B cell (primary cell): ENCODE measurements at regions not wholly inside any gene's neighbourhood (a gene's known extent, or its start where the extent isn't known, plus 50 kb on each side); places are given as distances from the start of the nearest gene placed in this dataset.

ENCODE experiments used
- ATAC-seq: fragments of 200-7000 bp; cut with Tn5 transposase; one replicate; pipeline ENCODE4 v1.10.0; 2021; ENCODE audit warnings: low read depth, mild to moderate bottlenecking, moderate number of reproducible peaks, moderate library complexity
- CTCF ChIA-PET: fragments of 350-600 bp; sonication (Branson Sonifier 250); formaldehyde crosslinking; loops from one replicate; lab custom pipeline; 2021; ENCODE audit warnings: antibody characterized with exemption, inconsistent platforms; lab: Charles Lee
- POLR2A ChIA-PET: fragments of 350-600 bp; sonication (Branson Sonifier 250); formaldehyde crosslinking; loops from one replicate; lab custom pipeline; 2021; ENCODE audit warnings: antibody characterized with exemption; lab: Charles Lee
- DNase-seq: peaks from one replicate; pipeline ENCODE4 v3.0.0; 2013
- H2AFZ ChIP-seq: 2 replicates; pipeline ENCODE4 v1.6.1; 2012; ENCODE audit warnings: mild to moderate bottlenecking, low read depth, low read length; ENCODE audit not compliant: insufficient read depth, poor library complexity, severe bottlenecking
- H3K27ac ChIP-seq, 2 donors: 1 replicate in 1 of 2; 2 replicates in 1 of 2; pipeline ENCODE4 v1.5.1; 2012 to 2013; ENCODE audit warnings: low read length in 2 of 2, mild to moderate bottlenecking in 2 of 2, moderate library complexity in 1 of 2
- H3K27me3 ChIP-seq, 4 experiments: fragments of 200-600 bp in 1 of 4; sonication (generic) in 1 of 4; replicated peaks in 1 of 4; 1 replicate in 2 of 4; 2 replicates in 2 of 4; pipeline versions ENCODE4 v1.6.1 to v1.7.0; 2013 to 2016; ENCODE audit warnings: low read length in 3 of 4, mild to moderate bottlenecking in 2 of 4, mixed read lengths in 1 of 4, moderate library complexity in 1 of 4; ENCODE audit not compliant: insufficient read depth in 4 of 4, control insufficient read depth in 3 of 4; ENCODE audit errors: control extremely low read depth in 1 of 4
- H3K36me3 ChIP-seq, 2 experiments: replicated peaks in 1 of 2; 1 replicate in 1 of 2; 2 replicates in 1 of 2; pipeline versions ENCODE4 v1.6.1 to v1.7.1; 2013; ENCODE audit warnings: low read length in 1 of 2; ENCODE audit not compliant: insufficient read depth in 2 of 2, control insufficient read depth in 1 of 2; ENCODE audit errors: control extremely low read depth in 1 of 2, extremely low read depth in 1 of 2
- H3K4me1 ChIP-seq, 2 donors: fragments of 200-600 bp in 1 of 2; sonication (generic) in 1 of 2; 1 replicate in 1 of 2; 2 replicates in 1 of 2; pipeline versions ENCODE4 v1.5.1 to v1.6.1; 2013 to 2017; ENCODE audit warnings: low read length in 2 of 2; ENCODE audit not compliant: control insufficient read depth in 2 of 2, insufficient read depth in 2 of 2
- H3K4me2 ChIP-seq: replicated peaks from 2 replicates; pipeline ENCODE3; 2012; ENCODE audit warnings: mild to moderate bottlenecking, low read depth, low read length; ENCODE audit not compliant: poor library complexity, severe bottlenecking
- H3K4me3 ChIP-seq, 5 experiments: fragments of 200-600 bp in 1 of 5; sonication (generic) in 1 of 5; 1 replicate in 3 of 5; 2 replicates in 2 of 5; pipeline versions ENCODE4 v1.5.1 to v1.7.0; 2011 to 2016; ENCODE audit warnings: low read length in 4 of 5, mild to moderate bottlenecking in 4 of 5, low read depth in 2 of 5, control low read depth in 1 of 5, moderate library complexity in 1 of 5; ENCODE audit not compliant: insufficient read depth in 1 of 5; ENCODE audit errors: control extremely low read depth in 1 of 5, extremely low read depth in 1 of 5
- H3K79me2 ChIP-seq: fragments of 200-600 bp; sonication (generic); one replicate; pipeline ENCODE4 v1.6.0; 2016; ENCODE audit warnings: low read length; ENCODE audit not compliant: control insufficient read depth, insufficient read depth
- H3K9ac ChIP-seq: fragments of 200-600 bp; sonication (generic); 2 replicates; pipeline ENCODE4 v1.6.1; 2017; ENCODE audit warnings: mild to moderate bottlenecking, low read length, moderate library complexity
- H3K9me3 ChIP-seq, 3 donors: one replicate each; pipeline versions ENCODE4 v1.6.1 to v1.7.1; 2013; ENCODE audit warnings: low read length in 2 of 3; ENCODE audit not compliant: control insufficient read depth in 2 of 3, insufficient read depth in 1 of 3; ENCODE audit errors: control extremely low read depth in 1 of 3
- H4K20me1 ChIP-seq: 2 replicates; pipeline ENCODE4 v1.6.0; 2012; ENCODE audit warnings: mild to moderate bottlenecking, low read length; ENCODE audit not compliant: insufficient read depth, control insufficient read depth, poor library complexity, severe bottlenecking
- H3K27ac Mint-ChIP-seq: one replicate; pipeline ENCODE4 v1.8.0; 2021; ENCODE audit warnings: mixed read lengths
- H3K27me3 Mint-ChIP-seq: one replicate; pipeline ENCODE4 v1.8.0; 2021; ENCODE audit warnings: mixed read lengths
- H3K4me1 Mint-ChIP-seq: one replicate; pipeline ENCODE4 v1.8.0; 2021; ENCODE audit warnings: mixed read lengths
- H3K4me3 Mint-ChIP-seq: one replicate; pipeline ENCODE4 v1.8.0; 2021; ENCODE audit warnings: mixed read lengths
- H3K9me3 Mint-ChIP-seq: one replicate; pipeline ENCODE4 v1.8.0; 2022; ENCODE audit warnings: mixed read lengths; ENCODE audit not compliant: insufficient read depth
- EZH2 ChIP-seq: IDR thresholded peaks from 2 replicates; pipeline ENCODE4 v1.6.1; 2012; ENCODE audit warnings: borderline replicate concordance, low read depth, mild to moderate bottlenecking, moderate library complexity, low read length; ENCODE audit not compliant: insufficient read depth, poor library complexity, severe bottlenecking
- WGBS: methylation state at CpG from one replicate; pipeline ENCODE4 v1.1.5; 2013; ENCODE audit warnings: missing lambda C conversion rate; ENCODE audit not compliant: insufficient coverage; 5-methylcytosine and 5-hydroxymethylcytosine counted together
- intact Hi-C: fragments of 100-400 bp; cut with micrococcal nuclease; formaldehyde crosslinking; loops from one replicate; pipeline ENCODE4 v1.10.0; 2022
- TF ChIP-seq, protein P1 (sequence below): fragments of 200-600 bp; IDR thresholded peaks from one replicate; pipeline ENCODE4 v1.8.0; 2022; ENCODE audit warnings: antibody characterized with exemption, mild to moderate bottlenecking

DNA sequence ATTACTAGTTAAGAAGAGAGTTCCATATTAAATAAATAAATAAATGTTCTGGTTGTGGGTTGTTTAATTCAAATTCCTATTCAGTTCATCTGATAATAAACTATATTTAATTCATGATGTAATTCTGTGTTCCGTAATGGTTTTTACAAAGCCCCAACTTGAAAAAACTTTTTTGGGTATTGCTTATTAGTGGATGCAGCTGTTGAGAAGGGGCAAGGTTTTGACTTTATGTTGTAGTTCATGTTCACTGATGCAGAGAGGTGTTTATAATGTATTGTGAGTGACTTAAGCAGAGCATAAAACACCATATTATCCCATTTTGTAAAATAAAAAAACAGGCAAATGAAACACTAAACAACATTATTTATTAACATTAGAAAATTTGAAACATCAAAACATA is 107.3 kb upstream of the TNFSF11 start:
- intact Hi-C loops: no loop called here
- DNase-seq (no peak), ATAC-seq (no peak)
- Histone ChIP-seq H3K27me3 (no peaks in the 10 kb centered on the region), H3K27ac (peak overlapping the region; percentile 24 to 29), H3K4me3 (peak overlapping the region in 1 of 5 experiments; percentile 38), H4K20me1 (no peaks in the 10 kb centered on the region), H3K9ac (peak overlapping the region; percentile 34), H3K4me1 (peaks cover 11 to 21% of the 10 kb centered on the region in 2 donors), H3K9me3 (peaks cover 3 to 6% (median 4%) of the 10 kb centered on the region in 3 donors), H3K79me2 (no peaks in the 10 kb centered on the region), H3K4me2 (peak overlapping the region; percentile 61), H3K36me3 (no peaks in the 10 kb centered on the region), H2AFZ (peak overlapping the region; percentile 36)
- Mint-ChIP-seq H3K4me1 (peaks cover 17% of the 10 kb centered on the region), H3K27ac (no peak overlapping the region), H3K4me3 (no peak overlapping the region), H3K9me3 (peaks cover 11% of the 10 kb centered on the region), H3K27me3 (no peaks in the 10 kb centered on the region)
- CTCF ChIA-PET: no interaction called here
- POLR2A ChIA-PET: no interaction called here
- TF ChIP-seq EZH2: no peak
- no CpG with 5 or more reads among the region's 1 CpG for WGBS

DNA sequence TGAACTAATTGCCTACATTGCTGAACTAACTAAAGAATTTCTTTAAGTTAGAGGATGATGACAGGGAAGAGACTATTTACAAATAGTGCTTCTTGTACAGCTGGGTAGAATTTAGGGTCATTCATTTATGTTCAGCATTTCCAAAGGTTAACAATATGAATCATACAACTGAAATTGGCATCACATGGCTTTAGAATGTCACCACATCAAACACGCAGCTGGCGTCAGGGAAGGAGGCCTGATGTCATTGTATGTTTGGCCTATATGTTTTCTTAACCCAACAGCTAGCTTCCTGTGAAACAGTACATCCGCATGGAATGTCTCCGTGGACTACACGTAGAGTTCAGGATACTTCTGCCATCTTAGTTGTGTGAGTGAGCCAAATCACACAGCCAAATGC is 99.0 kb upstream of the TNFSF11 start:
- H3K27me3 ChIP-seq: no peaks in the 10 kb centered on the region
- DNase-seq: no peak
- POLR2A ChIA-PET: no interaction called here
- H3K9me3 ChIP-seq: peaks cover 0 to 2% (median 0%) of the 10 kb centered on the region in 3 donors
- H3K36me3 ChIP-seq: no peaks in the 10 kb centered on the region
- CTCF ChIA-PET: no interaction called here
- TF ChIP-seq, protein P1, sequence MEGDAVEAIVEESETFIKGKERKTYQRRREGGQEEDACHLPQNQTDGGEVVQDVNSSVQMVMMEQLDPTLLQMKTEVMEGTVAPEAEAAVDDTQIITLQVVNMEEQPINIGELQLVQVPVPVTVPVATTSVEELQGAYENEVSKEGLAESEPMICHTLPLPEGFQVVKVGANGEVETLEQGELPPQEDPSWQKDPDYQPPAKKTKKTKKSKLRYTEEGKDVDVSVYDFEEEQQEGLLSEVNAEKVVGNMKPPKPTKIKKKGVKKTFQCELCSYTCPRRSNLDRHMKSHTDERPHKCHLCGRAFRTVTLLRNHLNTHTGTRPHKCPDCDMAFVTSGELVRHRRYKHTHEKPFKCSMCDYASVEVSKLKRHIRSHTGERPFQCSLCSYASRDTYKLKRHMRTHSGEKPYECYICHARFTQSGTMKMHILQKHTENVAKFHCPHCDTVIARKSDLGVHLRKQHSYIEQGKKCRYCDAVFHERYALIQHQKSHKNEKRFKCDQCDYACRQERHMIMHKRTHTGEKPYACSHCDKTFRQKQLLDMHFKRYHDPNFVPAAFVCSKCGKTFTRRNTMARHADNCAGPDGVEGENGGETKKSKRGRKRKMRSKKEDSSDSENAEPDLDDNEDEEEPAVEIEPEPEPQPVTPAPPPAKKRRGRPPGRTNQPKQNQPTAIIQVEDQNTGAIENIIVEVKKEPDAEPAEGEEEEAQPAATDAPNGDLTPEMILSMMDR: no peak
- no peak for TF ChIP-seq EZH2
- H4K20me1 ChIP-seq: no peaks in the 10 kb centered on the region
- Mint-ChIP-seq H3K4me1 (no peaks in the 10 kb centered on the region), H3K27me3 (no peaks in the 10 kb centered on the region), H3K27ac (no peak overlapping the region), H3K4me3 (no peak overlapping the region), H3K9me3 (no peaks in the 10 kb centered on the region)
- no peak overlapping the region for H3K4me2 ChIP-seq
- H3K79me2 ChIP-seq: no peaks in the 10 kb centered on the region
- ATAC-seq: no peak
- WGBS: no CpG with 5 or more reads among the region's 5 CpGs
- H3K9ac ChIP-seq: no peak overlapping the region
- H3K4me1 ChIP-seq: no peaks in the 10 kb centered on the region
- H3K4me3 ChIP-seq: no peak overlapping the region
- no peak overlapping the region for H3K27ac ChIP-seq
- H2AFZ ChIP-seq: no peak overlapping the region
- intact Hi-C loops: no loop called here
